Stimulated activated CD4-positive, alpha-beta T cell treated with anti-CD3 and anti-CD28 coated beads, Interleukin-2, amount 100 ng/mL, for 24 hours (primary cell): ENCODE measurements at regions not wholly inside any gene's neighbourhood (a gene's known extent, or its start where the extent isn't known, plus 50 kb on each side); places are given as distances from the start of the nearest gene placed in this dataset.
"Not testable (repeated sequence)": the region's sequence is repeated elsewhere in the genome, so short reads cannot be mapped to it uniquely, and the experiment has no call there.

Experiments
- DNase-seq, 2 donors: peaks; one replicate each; pipeline ENCODE4 v3.0.0-alpha.2; 2020

- no peak for DNase-seq
Observed at GRCh38 chr3:124325248-124325647, 333.3 kb upstream of the ROPN1 start.

- DNase-seq = no peak
Observed at GRCh38 chr3:124329723-124330122, 337.8 kb upstream of the ROPN1 start.

- no peak for DNase-seq
Observed at GRCh38 chr3:124333931-124334640, 342.2 kb upstream of the ROPN1 start.

GRCh38 chr3:124336067-124336656 is 344.2 kb upstream of the ROPN1 start:
- DNase-seq = no peak

GRCh38 chr3:124345845-124346244 is 353.9 kb upstream of the ROPN1 start:
- no peak for DNase-seq

- no peak for DNase-seq
Observed at GRCh38 chr3:124346487-124346886, 354.6 kb upstream of the ROPN1 start.

- DNase-seq = no peak
Observed at GRCh38 chr3:124347418-124347817, 355.5 kb upstream of the ROPN1 start.

GRCh38 chr3:124348555-124348954 is 356.6 kb upstream of the ROPN1 start:
- DNase-seq = not testable (repeated sequence)

GRCh38 chr3:124351430-124352148 is 359.7 kb upstream of the ROPN1 start:
- no peak for DNase-seq

GRCh38 chr3:124352149-124352539 is 360.2 kb upstream of the ROPN1 start:
- DNase-seq = no peak

- DNase-seq = no peak
Observed at GRCh38 chr3:124353691-124354090, 361.8 kb upstream of the ROPN1 start.

- DNase-seq = no peak
Observed at GRCh38 chr3:124354150-124354549, 362.2 kb upstream of the ROPN1 start.

- no peak for DNase-seq
Observed at GRCh38 chr3:124358156-124358555, 366.2 kb upstream of the ROPN1 start.

GRCh38 chr3:124360155-124360554 is 368.2 kb upstream of the ROPN1 start:
- no peak for DNase-seq

- DNase-seq = no peak
Observed at GRCh38 chr3:124360563-124360962, 368.6 kb upstream of the ROPN1 start.

GRCh38 chr3:124361566-124361965 is 368.7 kb upstream of the UMPS start:
- no peak for DNase-seq

- no peak for DNase-seq
Observed at GRCh38 chr3:124362455-124362854, 367.8 kb upstream of the UMPS start.

GRCh38 chr3:124363476-124363875 is 366.8 kb upstream of the UMPS start:
- DNase-seq = no peak

- no peak for DNase-seq
Observed at GRCh38 chr3:124364317-124365020, 365.8 kb upstream of the UMPS start.

GRCh38 chr3:124366655-124367054 is 363.6 kb upstream of the UMPS start:
- DNase-seq = not testable (repeated sequence)

GRCh38 chr3:124372775-124373174 is 357.5 kb upstream of the UMPS start:
- DNase-seq = no peak

- no peak for DNase-seq
Observed at GRCh38 chr3:124373524-124373923, 356.7 kb upstream of the UMPS start.

GRCh38 chr3:124374583-124374982 is 355.7 kb upstream of the UMPS start:
- no peak for DNase-seq
